Stimulated activated CD8-positive, alpha-beta memory T cell treated with anti-CD3 and anti-CD28 coated beads, Interleukin-4, amount 100 ng/mL, for 1 hour (primary cell): ENCODE measurements at regions not wholly inside any gene's neighbourhood (a gene's known extent, or its start where the extent isn't known, plus 50 kb on each side); places are given as distances from the start of the nearest gene placed in this dataset.
"Not testable (repeated sequence)": the region's sequence is repeated elsewhere in the genome, so short reads cannot be mapped to it uniquely, and the experiment has no call there.

Experiments used
- DNase-seq, 2 donors: peaks; one replicate each; pipeline ENCODE4 v3.0.0-alpha.2; 2020; ENCODE audit warnings: low read depth in 2 of 2, low spot score in 1 of 2

GRCh38 chr2:43149482-43150107 lies 76.8 kb downstream of the ZFP36L2 start:
- DNase-seq, result no peak

GRCh38 chr2:43146083-43146482 lies 80.3 kb downstream of the ZFP36L2 start:
- DNase-seq, result no peak

GRCh38 chr2:43144263-43144662 lies 82.1 kb downstream of the ZFP36L2 start:
- DNase-seq, result no peak

DNA sequence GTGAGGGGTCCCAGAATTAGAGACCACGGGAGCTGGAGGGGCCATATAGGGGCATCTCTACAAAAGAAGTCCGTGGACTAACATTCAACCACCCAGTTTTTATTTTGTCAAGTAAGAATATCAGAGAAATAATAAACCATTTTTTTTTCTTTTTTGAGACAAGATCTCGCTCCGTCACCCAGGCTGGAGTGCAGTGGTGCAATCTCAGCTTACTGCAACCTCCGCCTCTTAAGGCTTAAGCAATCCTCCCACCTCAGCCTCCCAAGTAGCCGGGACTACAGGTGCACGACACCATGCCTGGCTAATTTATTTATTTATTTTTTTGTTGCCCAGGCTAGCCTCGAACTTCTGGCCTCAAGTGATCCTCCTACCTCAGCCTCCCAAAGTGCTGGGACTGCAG lies 82.7 kb downstream of the ZFP36L2 start:
- no peak for DNase-seq

DNA sequence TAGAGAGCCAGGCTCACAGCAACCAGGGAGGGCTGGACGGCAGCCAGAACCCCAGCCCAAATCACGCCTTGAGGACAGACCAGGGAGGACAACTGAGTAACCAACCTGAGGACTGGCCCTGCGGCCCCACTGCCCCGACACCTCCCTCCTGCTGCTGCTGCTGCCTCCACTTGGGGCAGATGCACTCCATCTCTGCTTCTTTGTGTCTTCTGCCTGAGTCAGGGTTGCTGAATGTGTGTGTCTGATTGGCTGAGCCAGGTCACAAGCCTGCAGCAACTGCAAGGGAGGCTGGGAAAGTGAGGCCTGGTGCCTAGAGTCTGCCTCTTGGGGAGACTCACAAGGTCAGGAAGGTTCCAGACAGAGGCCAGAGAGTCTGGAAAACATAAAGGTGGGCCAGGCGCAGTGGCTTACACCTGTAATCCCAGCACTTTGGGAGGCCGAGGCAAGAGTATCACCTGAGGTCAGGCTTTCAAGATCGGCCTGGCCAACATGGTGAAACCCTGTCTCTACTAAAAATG lies 83.4 kb downstream of the ZFP36L2 start:
- DNase-seq, result no peak

GRCh38 chr2:43141636-43142151 lies 84.7 kb downstream of the ZFP36L2 start:
- DNase-seq, result not testable (repeated sequence)

DNA sequence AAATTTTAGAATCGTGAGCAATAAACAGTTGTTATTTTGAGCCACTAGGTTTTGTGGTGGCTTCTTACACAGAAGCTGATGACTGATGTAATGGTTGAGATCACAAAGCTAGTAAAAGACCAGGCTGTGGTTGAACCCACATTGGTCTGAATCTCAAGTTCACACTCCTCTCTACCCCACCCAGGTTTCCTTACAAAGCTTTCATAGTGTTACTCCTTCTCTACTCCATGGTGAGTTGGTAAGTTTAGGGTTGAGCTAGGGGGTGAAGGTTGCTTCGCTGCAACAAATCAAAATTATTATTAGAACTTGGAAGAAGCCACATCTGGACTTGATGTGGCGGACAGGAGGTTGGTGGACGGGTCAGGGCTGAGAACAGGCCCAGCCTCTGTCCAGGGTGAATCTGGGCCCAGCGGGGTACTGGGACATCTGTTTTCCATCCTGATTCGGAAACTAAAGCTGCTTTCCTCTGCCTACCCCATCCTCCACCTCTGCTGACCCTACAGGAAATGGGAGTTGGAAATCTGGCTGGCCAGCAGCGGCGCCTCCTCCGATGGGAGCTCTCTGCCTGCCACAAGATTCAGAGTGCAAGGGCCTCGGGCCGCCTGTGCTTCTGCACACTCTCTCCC lies 86.3 kb downstream of the ZFP36L2 start:
- no peak for DNase-seq

DNA sequence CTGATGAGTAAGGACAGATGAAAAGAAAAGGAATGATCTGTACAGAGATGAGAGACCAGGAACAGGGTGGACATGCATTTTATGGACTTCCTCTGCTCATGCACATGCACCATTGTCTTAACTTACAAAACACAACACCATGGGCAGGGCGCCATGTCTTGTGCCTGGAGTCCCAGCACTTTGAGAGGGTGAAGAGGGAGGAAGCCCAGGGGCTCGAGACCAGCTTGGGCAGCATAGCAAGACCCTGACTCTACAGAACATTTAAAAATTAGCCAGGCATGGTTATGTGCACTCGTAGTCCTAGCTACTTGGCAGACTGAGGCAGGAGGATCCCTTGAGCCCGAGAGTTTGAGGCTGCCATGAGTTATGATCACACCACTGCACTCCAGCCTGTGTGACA lies 86.9 kb downstream of the ZFP36L2 start:
- DNase-seq, result no peak

DNA sequence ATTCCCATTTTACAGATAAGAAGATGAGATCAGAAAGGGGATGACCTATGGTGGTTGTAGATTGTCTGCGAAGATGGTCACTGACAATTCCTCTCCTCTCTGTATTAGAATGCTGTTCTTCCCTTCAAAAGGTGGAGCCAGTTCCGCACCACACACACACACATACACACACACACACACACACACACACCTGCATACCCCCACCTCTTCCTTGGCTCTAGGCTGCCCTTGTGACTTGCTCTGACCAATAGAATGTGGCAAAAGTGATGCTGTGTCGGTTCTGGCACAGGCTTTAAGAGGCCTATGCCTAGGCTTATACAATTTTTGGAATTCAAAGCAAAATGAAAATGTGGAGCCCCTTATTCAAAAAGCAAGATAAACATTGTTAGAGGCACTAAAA lies 88.0 kb downstream of the ZFP36L2 start:
- no peak for DNase-seq

DNA sequence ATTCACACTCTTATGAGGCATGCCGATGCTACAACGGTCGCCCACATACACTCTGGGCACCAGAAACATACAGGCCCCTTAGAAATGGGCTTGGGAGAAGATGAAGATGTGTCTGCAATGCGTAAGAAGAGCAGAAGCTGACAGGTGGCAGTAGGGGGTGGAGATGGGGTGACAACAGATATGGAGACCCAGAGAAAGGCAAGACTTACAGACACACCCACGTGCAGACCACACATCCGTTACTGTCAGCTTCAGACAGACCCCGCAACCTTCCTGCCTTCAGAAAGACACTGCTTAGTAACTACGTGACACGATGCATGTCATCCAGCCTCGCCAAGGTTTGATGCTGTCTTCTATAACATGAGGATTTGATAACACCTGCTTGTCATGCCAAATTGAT lies 89.5 kb downstream of the ZFP36L2 start:
- DNase-seq, result peak in 1 of 2 donors; percentile 56

DNA sequence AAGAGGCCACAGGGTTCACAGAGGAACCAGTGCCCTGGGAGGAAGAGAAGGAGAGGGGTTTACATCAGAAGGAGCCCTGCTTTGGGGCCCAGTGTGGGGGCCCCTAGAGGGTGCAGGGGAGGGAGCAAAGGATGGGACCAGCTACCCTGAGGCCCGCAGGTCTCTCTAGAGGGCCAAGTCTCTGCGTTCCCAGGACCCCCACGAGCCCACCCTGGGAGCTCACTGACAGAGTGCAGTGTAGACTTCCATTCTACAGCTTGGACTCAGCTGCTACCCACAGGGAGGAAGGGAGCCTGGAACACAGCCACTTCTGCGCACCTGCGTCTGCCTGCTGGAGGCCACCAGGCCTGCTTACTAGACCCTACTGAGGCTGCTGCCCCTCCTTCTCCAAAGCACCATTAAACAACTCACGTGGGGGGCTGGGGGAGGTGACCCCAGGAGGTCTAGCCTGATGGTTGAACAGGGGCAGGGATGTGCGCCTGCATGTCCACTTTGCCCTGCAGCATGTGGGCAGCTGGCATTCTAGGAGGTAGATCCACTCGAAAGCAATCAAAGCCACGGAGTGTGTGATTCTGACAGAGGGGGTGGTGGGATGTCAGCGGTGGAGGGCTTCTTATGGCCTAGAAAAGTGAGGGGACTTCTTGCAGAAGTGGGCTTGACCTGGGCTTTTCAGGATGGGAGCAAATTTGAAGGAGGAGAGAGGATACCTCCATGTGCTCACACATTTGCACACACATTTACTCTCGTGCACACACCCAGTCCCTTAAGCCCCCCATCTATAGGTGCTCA lies 90.2 kb downstream of the ZFP36L2 start:
- DNase-seq, result no peak

- DNase-seq, result no peak
Measured at GRCh38 chr2:43135583-43135982, 90.8 kb downstream of the ZFP36L2 start.

DNA sequence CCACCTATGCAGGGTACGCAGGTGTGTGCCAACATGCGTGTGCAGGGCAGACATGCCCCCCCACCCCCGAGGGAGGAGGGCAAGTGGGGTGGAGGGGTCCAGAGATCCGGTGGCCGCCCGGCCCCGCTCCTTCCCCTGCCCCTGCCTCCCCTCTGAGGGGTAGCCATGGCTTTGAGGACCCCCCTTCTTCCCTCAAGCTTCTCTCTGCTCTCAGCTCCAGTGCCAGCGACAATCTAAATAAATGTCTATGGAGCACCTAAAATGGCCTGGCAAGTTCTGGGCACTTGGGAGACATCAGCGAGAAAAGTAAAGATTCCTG lies 91.9 kb downstream of the ZFP36L2 start:
- no peak for DNase-seq

- no peak for DNase-seq
Measured at GRCh38 chr2:43133708-43134570, 92.5 kb downstream of the ZFP36L2 start.

- DNase-seq, result no peak
Measured at GRCh38 chr2:43133336-43133707, 93.1 kb downstream of the ZFP36L2 start.

DNA sequence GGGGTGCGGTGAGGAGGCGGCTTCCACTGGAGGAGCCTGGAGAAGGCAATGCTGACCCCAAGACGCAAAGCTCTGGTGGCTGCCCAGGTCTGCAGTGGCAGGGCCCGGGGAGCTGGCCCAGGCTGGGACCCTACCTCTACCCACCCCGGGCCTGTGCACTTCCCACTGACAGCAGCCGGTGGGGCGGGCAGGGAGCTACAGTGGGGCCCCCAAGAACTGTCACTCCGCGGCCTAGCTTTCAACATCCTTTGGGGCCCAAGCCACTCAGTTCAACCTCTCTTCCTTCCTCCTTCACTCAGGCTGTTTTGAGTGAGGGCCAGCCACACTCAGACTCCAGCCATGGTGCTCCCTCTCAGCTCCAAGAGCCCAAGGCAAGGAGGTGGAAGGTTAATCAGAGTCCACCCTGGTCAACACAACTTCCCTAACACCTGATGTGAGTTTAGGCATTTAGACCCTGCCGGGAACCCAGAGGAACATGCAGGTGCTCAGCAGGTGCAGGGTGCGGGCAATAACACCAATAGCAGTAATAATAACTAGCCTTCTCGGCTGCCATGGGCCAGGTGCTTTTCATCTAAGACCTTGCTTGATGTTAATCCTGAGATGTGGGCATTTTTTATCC lies 93.6 kb downstream of the ZFP36L2 start:
- DNase-seq, result no peak

GRCh38 chr2:43131890-43132682 lies 94.3 kb downstream of the ZFP36L2 start:
- no peak for DNase-seq

- peak; percentile 62 to 70 for DNase-seq
Measured at GRCh38 chr2:43131051-43131889, 95.1 kb downstream of the ZFP36L2 start.

- no peak for DNase-seq
Measured at GRCh38 chr2:43130548-43130875, 95.9 kb downstream of the ZFP36L2 start.
